GM18951 (cell line): ENCODE measurements at regions not wholly inside any gene's neighbourhood (a gene's known extent, or its start where the extent isn't known, plus 50 kb on each side); places are given as distances from the start of the nearest gene placed in this dataset.
"Not testable (repeated sequence)": the region's sequence is repeated elsewhere in the genome, so short reads cannot be mapped to it uniquely, and the experiment has no call there.

Experiments used
- POLR2A ChIP-seq: IDR thresholded peaks from 4 replicates; pipeline ENCODE4 v1.6.1; 2011; ENCODE audit warnings: mild to moderate bottlenecking; ENCODE audit not compliant: insufficient read length, insufficient read depth; ENCODE audit errors: extremely low read depth
- in situ Hi-C: fragments of 300-500 bp; cut with MboI; formaldehyde crosslinking; loops from one replicate; pipeline ENCODE4 v1.12.0; 2022; ENCODE audit warnings: low sequenced_read_pairs, mixed read lengths, inconsistent platforms; ENCODE audit not compliant: unreplicated experiment

GRCh38 chr5:28301712-28302111, 1263.3 kb upstream of the CDH9 start:
- in situ Hi-C loops, result no loop called here
- no peak for TF ChIP-seq POLR2A

DNA sequence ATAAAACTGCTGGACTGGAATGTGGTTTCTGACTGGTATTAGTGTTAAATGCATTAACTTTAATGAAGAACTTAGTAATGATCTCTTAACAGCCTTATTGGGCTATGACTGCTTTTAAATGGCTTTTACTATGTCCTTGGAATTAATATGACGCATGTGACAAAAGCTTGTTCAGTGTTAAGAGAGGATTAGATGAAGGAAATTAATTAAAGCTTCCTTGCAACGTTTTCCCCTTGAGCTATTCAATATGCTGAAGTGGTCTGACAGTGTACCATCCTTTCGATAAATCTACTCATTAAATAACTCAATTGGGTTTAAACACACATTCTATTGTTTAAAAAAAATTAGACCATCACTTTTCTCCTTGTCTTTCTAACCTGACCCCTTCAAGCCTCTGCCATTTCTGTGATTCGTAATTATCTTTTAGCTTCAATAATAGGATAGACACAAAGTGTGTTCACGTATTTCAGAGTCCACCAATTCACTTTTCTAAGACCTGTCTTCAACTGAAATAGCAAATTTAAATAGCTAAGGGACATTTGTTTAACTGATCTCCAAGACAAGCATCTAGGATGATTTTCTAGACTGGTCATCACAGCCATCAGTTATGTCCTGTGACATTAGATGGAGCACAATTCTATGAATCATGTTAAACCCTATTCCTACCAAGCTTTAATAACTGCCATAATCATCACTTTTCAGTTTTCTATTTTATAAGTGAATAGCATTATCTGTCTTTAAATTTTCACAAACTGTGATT, 1258.0 kb upstream of the CDH9 start:
- in situ Hi-C loops, result no loop called here
- no peak for TF ChIP-seq POLR2A

DNA sequence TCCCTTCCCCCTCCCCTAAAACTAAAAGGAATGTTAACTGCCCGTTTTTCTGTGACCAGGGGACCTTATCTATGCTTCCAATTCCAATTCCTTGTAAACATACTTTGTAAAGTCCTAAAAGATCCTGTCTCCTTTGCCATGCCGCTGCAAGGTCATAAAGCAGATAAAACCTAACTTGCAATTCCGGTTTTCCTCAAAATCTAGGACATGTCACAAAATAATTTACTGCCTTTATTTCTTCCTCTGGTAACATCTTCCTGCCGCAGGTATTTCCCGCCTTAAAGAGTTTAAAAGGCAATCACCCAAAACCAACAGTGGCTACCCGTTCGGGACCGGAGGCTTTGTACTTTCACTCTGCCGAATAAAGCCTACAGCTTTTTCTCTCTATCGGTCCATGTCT, 1248.6 kb upstream of the CDH9 start:
- in situ Hi-C loops, result not testable (repeated sequence)

DNA sequence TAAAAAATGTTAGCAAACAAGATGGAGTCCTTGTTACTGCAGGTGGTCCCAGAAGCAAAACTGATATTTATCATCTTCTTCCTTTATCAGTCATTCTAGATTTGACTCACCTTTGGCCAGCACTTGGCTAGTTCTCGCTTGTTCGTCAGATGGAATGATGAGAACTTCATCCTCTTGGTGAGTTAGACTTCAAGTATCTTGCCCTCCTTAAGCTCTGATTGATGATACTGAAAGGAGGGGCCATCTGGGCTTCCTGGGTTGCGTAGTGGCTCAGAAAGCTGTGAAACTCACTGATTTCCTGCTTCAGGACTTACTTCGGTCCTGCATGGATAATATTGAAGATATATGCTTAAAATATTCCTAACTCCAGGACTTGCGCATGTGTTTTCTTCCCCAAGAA, 1248.2 kb upstream of the CDH9 start:
- no peak for TF ChIP-seq POLR2A
- in situ Hi-C loops, result no loop called here

GRCh38 chr5:28284788-28285187, 1246.4 kb upstream of the CDH9 start:
- in situ Hi-C loops, result no loop called here
- TF ChIP-seq POLR2A, result no peak

DNA sequence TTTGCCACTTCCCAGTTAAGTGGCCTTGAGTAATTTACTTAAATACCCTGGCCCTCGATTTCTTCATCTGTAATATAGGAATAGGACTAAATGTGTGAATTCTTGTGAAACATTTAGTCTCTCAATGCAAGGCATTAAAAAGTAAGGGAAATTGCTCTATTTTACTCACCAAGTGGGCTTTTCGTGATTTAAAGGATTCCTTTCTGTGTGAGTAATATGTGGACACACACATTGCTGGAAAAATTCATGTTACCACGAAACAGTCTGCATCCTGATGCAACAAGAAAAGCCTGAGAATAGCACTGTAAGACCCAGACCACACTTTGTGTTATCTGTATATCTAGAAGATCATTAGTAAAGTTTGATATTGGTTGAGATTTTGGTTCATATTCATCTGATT, 1243.0 kb upstream of the CDH9 start:
- no peak for TF ChIP-seq POLR2A
- in situ Hi-C loops, result no loop called here

- in situ Hi-C loops, result no loop called here
- TF ChIP-seq POLR2A, result no peak
These were observed 1237.5 kb upstream of the CDH9 start for GRCh38 chr5:28275931-28276330.

GRCh38 chr5:28269978-28270377, 1231.6 kb upstream of the CDH9 start:
- TF ChIP-seq POLR2A, result no peak
- in situ Hi-C loops, result no loop called here

DNA sequence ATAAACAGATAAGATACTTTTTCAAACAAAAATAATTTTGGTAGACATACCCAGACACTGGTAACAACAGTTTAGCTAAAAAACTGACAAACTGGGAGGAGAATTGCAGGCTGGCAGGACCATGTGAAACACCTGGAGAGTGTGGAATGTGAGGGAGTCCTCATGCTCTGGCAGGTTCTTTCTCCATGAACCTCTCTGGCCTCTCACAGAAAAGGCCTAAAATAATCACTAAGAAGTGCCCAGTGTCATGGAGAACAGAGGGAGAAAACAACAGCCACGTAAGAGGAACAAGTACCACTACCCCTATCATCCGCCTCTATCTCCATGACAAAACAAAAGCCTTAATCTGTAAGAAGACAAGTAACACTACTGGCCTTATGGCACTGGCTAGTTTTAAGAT, 1227.5 kb upstream of the CDH9 start:
- in situ Hi-C loops, result no loop called here
- no peak for TF ChIP-seq POLR2A

GRCh38 chr5:28254846-28255245, 1216.5 kb upstream of the CDH9 start:
- in situ Hi-C loops, result no loop called here
- TF ChIP-seq POLR2A, result no peak

- TF ChIP-seq POLR2A, result no peak
- in situ Hi-C loops, result no loop called here
These were observed 1215.0 kb upstream of the CDH9 start for GRCh38 chr5:28253431-28253830.

DNA sequence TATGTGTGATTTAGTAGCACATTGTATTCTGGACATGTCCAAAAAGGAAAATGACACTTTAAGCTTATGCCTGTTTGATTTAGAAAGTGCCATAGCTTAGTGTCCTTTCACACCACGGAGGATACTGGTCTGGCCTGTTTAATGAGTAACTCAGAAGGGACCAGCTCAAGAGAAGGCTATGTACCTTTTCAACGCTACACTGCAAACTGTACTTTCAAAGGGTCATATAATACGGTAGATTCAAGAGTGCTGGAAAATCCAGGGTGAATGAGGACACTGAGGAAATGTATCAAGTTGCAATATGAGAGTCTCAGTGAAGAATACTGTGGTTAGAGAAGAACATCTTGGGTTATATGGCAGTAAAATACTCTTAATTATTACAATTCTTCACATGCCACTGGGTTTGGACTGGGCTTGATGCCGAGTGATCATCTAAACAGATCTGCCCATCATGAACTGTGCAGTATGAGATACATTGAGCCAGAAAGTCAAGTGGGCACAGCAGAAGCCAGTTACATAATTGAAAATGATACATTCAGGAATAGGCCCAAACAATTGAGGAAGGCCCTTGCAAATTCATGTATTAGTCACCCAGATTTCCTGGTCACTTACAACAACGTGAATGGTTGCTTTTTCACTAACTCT, 1211.5 kb upstream of the CDH9 start:
- TF ChIP-seq POLR2A, result no peak
- in situ Hi-C loops, result no loop called here

- in situ Hi-C loops, result no loop called here
- TF ChIP-seq POLR2A, result no peak
These were observed 1196.1 kb upstream of the CDH9 start for GRCh38 chr5:28234356-28234968.

GRCh38 chr5:28226407-28226806, 1188.0 kb upstream of the CDH9 start:
- in situ Hi-C loops, result no loop called here

More at GRCh38 chr5:28226407-28226806, 1188.0 kb upstream of the CDH9 start:
- TF ChIP-seq POLR2A, result no peak
